HG02884 (cell line): ENCODE measurements at regions not wholly inside any gene's neighbourhood (a gene's known extent, or its start where the extent isn't known, plus 50 kb on each side); places are given as distances from the start of the nearest gene placed in this dataset.

ENCODE experiments used
- ATAC-seq: cut with Tn5 transposase; IDR thresholded peaks from one replicate; pipeline ENCODE4 v1.9.1; 2021; ENCODE audit warnings: mild to moderate bottlenecking, moderate library complexity; ENCODE audit not compliant: unreplicated experiment

GRCh38 chr7:17016402-17017010 is 134.7 kb upstream of the AGR3 start:
- no peak for ATAC-seq

- no peak for ATAC-seq
These were observed 137.3 kb upstream of the AGR3 start for GRCh38 chr7:17019106-17019505.

GRCh38 chr7:17020250-17020649 is 138.5 kb upstream of the AGR3 start:
- ATAC-seq, result no peak

- ATAC-seq, result no peak
These were observed 139.4 kb upstream of the AGR3 start for GRCh38 chr7:17021205-17021604.

GRCh38 chr7:17022920-17023319 is 141.1 kb upstream of the AGR3 start:
- no peak for ATAC-seq

- ATAC-seq, result no peak
These were observed 144.5 kb upstream of the AGR3 start for GRCh38 chr7:17026269-17026668.

GRCh38 chr7:17027143-17027788 is 145.5 kb upstream of the AGR3 start:
- no peak for ATAC-seq

- no peak for ATAC-seq
These were observed 146.0 kb upstream of the AGR3 start for GRCh38 chr7:17027789-17028152.

GRCh38 chr7:17029150-17029549 is 147.4 kb upstream of the AGR3 start:
- no peak for ATAC-seq

- no peak for ATAC-seq
These were observed 148.8 kb upstream of the AGR3 start for GRCh38 chr7:17030559-17030958.

GRCh38 chr7:17031906-17032551 is 150.2 kb upstream of the AGR3 start:
- no peak for ATAC-seq

- no peak for ATAC-seq
These were observed 151.5 kb upstream of the AGR3 start for GRCh38 chr7:17033245-17033644.

- ATAC-seq, result no peak
These were observed 154.8 kb upstream of the AGR3 start for GRCh38 chr7:17036584-17036983.

GRCh38 chr7:17037356-17037755 is 155.6 kb upstream of the AGR3 start:
- ATAC-seq, result no peak

GRCh38 chr7:17038160-17038782 is 156.5 kb upstream of the AGR3 start:
- no peak for ATAC-seq

GRCh38 chr7:17038783-17039170 is 157.0 kb upstream of the AGR3 start:
- ATAC-seq, result no peak

GRCh38 chr7:17039372-17039771 is 157.6 kb upstream of the AGR3 start:
- ATAC-seq, result no peak

GRCh38 chr7:17040716-17041115 is 158.9 kb upstream of the AGR3 start:
- no peak for ATAC-seq

- ATAC-seq, result no peak
These were observed 159.5 kb upstream of the AGR3 start for GRCh38 chr7:17041324-17041723.

- ATAC-seq, result no peak
These were observed 160.4 kb upstream of the AGR3 start for GRCh38 chr7:17042211-17042610.

- no peak for ATAC-seq
These were observed 161.5 kb upstream of the AGR3 start for GRCh38 chr7:17043012-17043877.
